Keratinocyte (primary cell): ENCODE measurements at regions not wholly inside any gene's neighbourhood (a gene's known extent, or its start where the extent isn't known, plus 50 kb on each side); places are given as distances from the start of the nearest gene placed in this dataset.

Experiments used
- DNase-seq: peaks from one replicate; pipeline ENCODE4 v3.0.0-alpha.2; 2011; ENCODE audit warnings: low read depth, missing footprints, low spot score
- FAIRE-seq: peaks from 2 replicates; lab custom pipeline; 2011; peaks lifted over from hg19 to GRCh38; lab: Jason Lieb, UNC
- H2AFZ ChIP-seq: 2 replicates; pipeline ENCODE4 v1.6.0; 2012; ENCODE audit warnings: low read length, control low read depth, inconsistent platforms; ENCODE audit not compliant: control insufficient read depth
- H3K27ac ChIP-seq: 2 replicates; pipeline ENCODE4 v1.5.1; 2011; ENCODE audit warnings: low read length; ENCODE audit not compliant: control insufficient read depth, insufficient read depth
- H3K27me3 ChIP-seq: 3 replicates; pipeline ENCODE4 v1.6.0; 2011; ENCODE audit warnings: low read length; ENCODE audit not compliant: control insufficient read depth, insufficient read depth; ENCODE audit errors: extremely low read depth
- H3K36me3 ChIP-seq, 2 experiments: 2 replicates in 1 of 2; 3 replicates in 1 of 2; pipeline ENCODE4 v1.5.1; 2011; ENCODE audit warnings: low read length in 2 of 2, mild to moderate bottlenecking in 1 of 2; ENCODE audit not compliant: control insufficient read depth in 2 of 2, insufficient read depth in 2 of 2; ENCODE audit errors: extremely low read depth in 1 of 2
- H3K4me1 ChIP-seq: 3 replicates; pipeline ENCODE4 v1.5.1; 2011; ENCODE audit warnings: low read length; ENCODE audit not compliant: control insufficient read depth, insufficient read depth; ENCODE audit errors: extremely low read depth
- H3K4me2 ChIP-seq: 3 replicates; pipeline ENCODE4 v1.6.0; 2011; ENCODE audit warnings: low read depth, low read length; ENCODE audit not compliant: control insufficient read depth, insufficient read depth; ENCODE audit errors: extremely low read depth
- H3K4me3 ChIP-seq, 3 experiments: fragments of 200-600 bp in 1 of 3; sonication (generic) in 1 of 3; 2 replicates in 2 of 3; 3 replicates in 1 of 3; pipeline ENCODE4 v1.5.1; 2011 to 2016; ENCODE audit warnings: low read length in 3 of 3, mild to moderate bottlenecking in 3 of 3, control low read depth in 2 of 3, inconsistent platforms in 1 of 3, low read depth in 1 of 3, mixed read lengths in 1 of 3, mixed run types in 1 of 3, moderate library complexity in 1 of 3; ENCODE audit not compliant: control insufficient read depth in 2 of 3, insufficient read depth in 2 of 3; ENCODE audit errors: extremely low read depth in 1 of 3
- H3K79me2 ChIP-seq: 2 replicates; pipeline ENCODE4 v1.6.0; 2012; ENCODE audit warnings: low read length; ENCODE audit not compliant: control insufficient read depth, insufficient read depth
- H3K9ac ChIP-seq: 3 replicates; pipeline ENCODE4 v1.6.0; 2011; ENCODE audit warnings: low read length; ENCODE audit not compliant: control insufficient read depth, insufficient read depth; ENCODE audit errors: extremely low read depth
- H3K9me1 ChIP-seq: 3 replicates; pipeline ENCODE4 v1.6.0; 2011; ENCODE audit warnings: low read length; ENCODE audit not compliant: control insufficient read depth, insufficient read depth; ENCODE audit errors: extremely low read depth
- H3K9me3 ChIP-seq: 2 replicates; pipeline ENCODE4 v1.5.1; 2012; ENCODE audit warnings: low read depth, low read length; ENCODE audit not compliant: control insufficient read depth
- H4K20me1 ChIP-seq: 3 replicates; pipeline ENCODE4 v1.6.0; 2011; ENCODE audit warnings: low read length; ENCODE audit not compliant: control insufficient read depth, insufficient read depth; ENCODE audit errors: extremely low read depth
- EZH2 ChIP-seq: IDR thresholded peaks from one replicate; pipeline ENCODE4 v1.6.1; 2012; ENCODE audit warnings: inconsistent platforms, mild to moderate bottlenecking, low read length, moderate library complexity
- dilution Hi-C: fragments of 300-500 bp; cut with MboI; formaldehyde crosslinking; loops from one replicate; pipeline ENCODE4 v1.7.0; 2020; ENCODE audit warnings: low sequenced_read_pairs; ENCODE audit not compliant: extremely low pct_ligation_motif_present
- TF ChIP-seq, protein P1 (sequence below), 3 experiments: IDR thresholded peaks in 1 of 3; conservative IDR thresholded peaks in 1 of 3; optimal IDR thresholded peaks in 1 of 3; 2 replicates in 2 of 3; 3 replicates in 1 of 3; pipeline versions ENCODE3 to v1.5.1; 2011; ENCODE audit warnings: low read length in 3 of 3, mild to moderate bottlenecking in 3 of 3, moderate library complexity in 2 of 3, control low read depth in 1 of 3, inconsistent platforms in 1 of 3; ENCODE audit not compliant: insufficient read depth in 2 of 3; ENCODE audit errors: extremely low read depth in 1 of 3

DNA sequence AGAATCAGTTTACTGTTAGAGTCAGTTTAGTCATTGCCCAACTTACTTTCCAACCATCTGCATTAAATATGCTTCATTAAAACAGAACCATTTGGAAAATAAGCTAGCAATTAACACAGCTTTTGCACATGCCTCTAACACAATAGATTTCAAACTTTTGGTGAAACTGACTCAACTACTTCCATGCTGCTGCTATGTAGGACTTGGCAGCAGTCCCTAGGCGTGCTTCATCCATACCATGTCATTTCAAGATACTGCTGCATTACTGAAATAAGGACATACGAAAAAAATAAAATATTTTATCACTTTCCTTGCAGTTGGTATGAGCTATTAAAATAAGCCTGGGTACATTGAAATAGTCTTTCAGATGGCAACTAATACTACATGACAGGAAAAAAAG, 65.5 kb upstream of the SOX6 start:
- Histone ChIP-seq H3K4me2 (no peak overlapping the region), H3K27ac (no peak overlapping the region), H4K20me1 (no peaks in the 10 kb centered on the region), H3K4me1 (no peaks in the 10 kb centered on the region), H3K36me3 (no peaks in the 10 kb centered on the region), H3K9me3 (no peaks in the 10 kb centered on the region), H3K4me3 (no peak overlapping the region), H3K79me2 (no peaks in the 10 kb centered on the region), H3K9ac (no peak overlapping the region), H2AFZ (no peak overlapping the region), H3K27me3 (no peaks in the 10 kb centered on the region), H3K9me1 (no peaks in the 10 kb centered on the region)
- no peak for FAIRE-seq
- no peak for TF ChIP-seq EZH2
- TF ChIP-seq, protein P1, sequence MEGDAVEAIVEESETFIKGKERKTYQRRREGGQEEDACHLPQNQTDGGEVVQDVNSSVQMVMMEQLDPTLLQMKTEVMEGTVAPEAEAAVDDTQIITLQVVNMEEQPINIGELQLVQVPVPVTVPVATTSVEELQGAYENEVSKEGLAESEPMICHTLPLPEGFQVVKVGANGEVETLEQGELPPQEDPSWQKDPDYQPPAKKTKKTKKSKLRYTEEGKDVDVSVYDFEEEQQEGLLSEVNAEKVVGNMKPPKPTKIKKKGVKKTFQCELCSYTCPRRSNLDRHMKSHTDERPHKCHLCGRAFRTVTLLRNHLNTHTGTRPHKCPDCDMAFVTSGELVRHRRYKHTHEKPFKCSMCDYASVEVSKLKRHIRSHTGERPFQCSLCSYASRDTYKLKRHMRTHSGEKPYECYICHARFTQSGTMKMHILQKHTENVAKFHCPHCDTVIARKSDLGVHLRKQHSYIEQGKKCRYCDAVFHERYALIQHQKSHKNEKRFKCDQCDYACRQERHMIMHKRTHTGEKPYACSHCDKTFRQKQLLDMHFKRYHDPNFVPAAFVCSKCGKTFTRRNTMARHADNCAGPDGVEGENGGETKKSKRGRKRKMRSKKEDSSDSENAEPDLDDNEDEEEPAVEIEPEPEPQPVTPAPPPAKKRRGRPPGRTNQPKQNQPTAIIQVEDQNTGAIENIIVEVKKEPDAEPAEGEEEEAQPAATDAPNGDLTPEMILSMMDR (optimal IDR thresholded peaks at IDR 0.05 in 1 of 3, IDR thresholded peaks at IDR 0.05 in 1 of 3, conservative IDR thresholded peaks at IDR 0.05 in 1 of 3; ENCODE audit: extremely low read depth in 1 of 3, insufficient read depth in 2 of 3, low read length in 3 of 3), result no peak
- no peak for DNase-seq
- dilution Hi-C loops, result no loop called here

- Histone ChIP-seq H3K4me2 (peak overlapping the region; percentile 13), H3K9me3 (no peaks in the 10 kb centered on the region), H3K9ac (no peak overlapping the region), H3K4me3 (no peak overlapping the region), H4K20me1 (no peaks in the 10 kb centered on the region), H2AFZ (peak overlapping the region; percentile 15), H3K4me1 (no peaks in the 10 kb centered on the region), H3K9me1 (no peaks in the 10 kb centered on the region), H3K27ac (no peak overlapping the region), H3K27me3 (no peaks in the 10 kb centered on the region), H3K36me3 (no peaks in the 10 kb centered on the region), H3K79me2 (no peaks in the 10 kb centered on the region)
- DNase-seq (no peak), FAIRE-seq (no peak)
- TF ChIP-seq, protein P1 (optimal IDR thresholded peaks at IDR 0.05 in 1 of 3, IDR thresholded peaks at IDR 0.05 in 1 of 3, conservative IDR thresholded peaks at IDR 0.05 in 1 of 3; ENCODE audit: extremely low read depth in 1 of 3, insufficient read depth in 2 of 3, low read length in 3 of 3), result no peak
- no peak for TF ChIP-seq EZH2
- dilution Hi-C loops, result no loop called here
Measured at GRCh38 chr11:16418428-16419097, 62.2 kb upstream of the SOX6 start.
